KMS-11 (cell line): ENCODE measurements at regions not wholly inside any gene's neighbourhood (a gene's known extent, or its start where the extent isn't known, plus 50 kb on each side); places are given as distances from the start of the nearest gene placed in this dataset.

Experiments
- H2AFZ ChIP-seq: fragments of 200-600 bp; sonication (generic); 2 replicates; pipeline ENCODE4 v1.6.1; 2016; ENCODE audit warnings: antibody characterized with exemption, mixed run types, low read depth
- H3K27ac ChIP-seq: fragments of 200-600 bp; sonication (generic); 2 replicates; pipeline ENCODE4 v1.6.1; 2016; ENCODE audit warnings: mild to moderate bottlenecking, mixed run types
- H3K27me3 ChIP-seq: fragments of 200-600 bp; sonication (generic); 2 replicates; pipeline ENCODE4 v1.6.1; 2017; ENCODE audit warnings: mild to moderate bottlenecking, low read depth, mixed run types, moderate library complexity; ENCODE audit not compliant: insufficient read depth
- H3K36me3 ChIP-seq: fragments of 200-600 bp; sonication (generic); 2 replicates; pipeline ENCODE4 v1.6.1; 2017; ENCODE audit warnings: mild to moderate bottlenecking, mixed run types; ENCODE audit not compliant: insufficient read depth
- H3K4me1 ChIP-seq: fragments of 200-600 bp; sonication (generic); 2 replicates; pipeline ENCODE4 v1.6.1; 2016; ENCODE audit warnings: mild to moderate bottlenecking, low read depth, mixed run types; ENCODE audit not compliant: poor library complexity, severe bottlenecking
- H3K4me2 ChIP-seq: fragments of 200-600 bp; sonication (generic); 2 replicates; pipeline ENCODE4 v1.7.0; 2016; ENCODE audit warnings: mild to moderate bottlenecking, mixed run types
- H3K4me3 ChIP-seq: fragments of 200-600 bp; sonication (generic); IDR thresholded peaks from 2 replicates; pipeline ENCODE4 v1.6.1; 2017; ENCODE audit warnings: low read depth, low read length, mixed read lengths; ENCODE audit not compliant: insufficient read depth
- H3K79me2 ChIP-seq: fragments of 200-600 bp; sonication (generic); 2 replicates; pipeline ENCODE4 v1.6.1; 2016; ENCODE audit warnings: low read depth, mixed run types; ENCODE audit not compliant: insufficient read depth
- H3K9ac ChIP-seq: fragments of 200-600 bp; sonication (generic); 2 replicates; pipeline ENCODE4 v1.6.1; 2016; ENCODE audit warnings: mild to moderate bottlenecking, mixed run types
- H4K20me1 ChIP-seq: fragments of 200-600 bp; sonication (generic); 2 replicates; pipeline ENCODE4 v1.6.1; 2016; ENCODE audit warnings: mild to moderate bottlenecking, mixed run types; ENCODE audit not compliant: insufficient read depth
- TF ChIP-seq, protein P1 (sequence below): fragments of 200-600 bp; sonication (generic); conservative IDR thresholded peaks from 2 replicates; pipeline ENCODE4 v1.6.1; 2017; ENCODE audit warnings: low read depth, mild to moderate bottlenecking, antibody characterized with exemption, low read length, moderate library complexity, mixed read lengths

DNA sequence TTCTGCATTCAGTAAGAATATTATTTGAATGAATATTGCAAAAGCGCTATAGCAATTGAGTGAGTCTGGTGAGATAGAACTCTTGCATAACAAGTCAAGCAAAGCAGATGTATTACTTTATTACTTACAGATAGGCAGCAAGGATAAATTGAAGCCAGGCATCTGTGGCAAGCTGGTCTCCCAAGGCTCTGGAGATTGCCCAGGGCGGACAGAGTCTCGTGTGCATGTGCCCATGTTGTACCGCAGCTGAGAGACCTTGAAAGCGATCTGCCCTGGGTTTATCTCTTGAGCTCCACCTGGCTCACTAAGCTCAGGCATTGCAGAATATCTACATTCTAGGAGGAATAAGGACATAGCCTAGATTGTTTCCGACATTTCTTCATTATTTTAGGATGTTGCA is 591.6 kb downstream of the ISL1 start:
- Histone ChIP-seq H3K79me2 (no peaks in the 10 kb centered on the region), H3K27ac (no peak overlapping the region), H3K4me1 (no peaks in the 10 kb centered on the region), H3K36me3 (no peaks in the 10 kb centered on the region), H3K9ac (no peak overlapping the region), H3K27me3 (0 out of 2 replicates have a peak, but pooled peaks cover 2% of the 10 kb centered on the region), H2AFZ (no peak overlapping the region), H4K20me1 (no peaks in the 10 kb centered on the region), H3K4me2 (no peak overlapping the region), H3K4me3 (no peak overlapping the region)
- TF ChIP-seq, protein P1, sequence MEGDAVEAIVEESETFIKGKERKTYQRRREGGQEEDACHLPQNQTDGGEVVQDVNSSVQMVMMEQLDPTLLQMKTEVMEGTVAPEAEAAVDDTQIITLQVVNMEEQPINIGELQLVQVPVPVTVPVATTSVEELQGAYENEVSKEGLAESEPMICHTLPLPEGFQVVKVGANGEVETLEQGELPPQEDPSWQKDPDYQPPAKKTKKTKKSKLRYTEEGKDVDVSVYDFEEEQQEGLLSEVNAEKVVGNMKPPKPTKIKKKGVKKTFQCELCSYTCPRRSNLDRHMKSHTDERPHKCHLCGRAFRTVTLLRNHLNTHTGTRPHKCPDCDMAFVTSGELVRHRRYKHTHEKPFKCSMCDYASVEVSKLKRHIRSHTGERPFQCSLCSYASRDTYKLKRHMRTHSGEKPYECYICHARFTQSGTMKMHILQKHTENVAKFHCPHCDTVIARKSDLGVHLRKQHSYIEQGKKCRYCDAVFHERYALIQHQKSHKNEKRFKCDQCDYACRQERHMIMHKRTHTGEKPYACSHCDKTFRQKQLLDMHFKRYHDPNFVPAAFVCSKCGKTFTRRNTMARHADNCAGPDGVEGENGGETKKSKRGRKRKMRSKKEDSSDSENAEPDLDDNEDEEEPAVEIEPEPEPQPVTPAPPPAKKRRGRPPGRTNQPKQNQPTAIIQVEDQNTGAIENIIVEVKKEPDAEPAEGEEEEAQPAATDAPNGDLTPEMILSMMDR = no peak

DNA sequence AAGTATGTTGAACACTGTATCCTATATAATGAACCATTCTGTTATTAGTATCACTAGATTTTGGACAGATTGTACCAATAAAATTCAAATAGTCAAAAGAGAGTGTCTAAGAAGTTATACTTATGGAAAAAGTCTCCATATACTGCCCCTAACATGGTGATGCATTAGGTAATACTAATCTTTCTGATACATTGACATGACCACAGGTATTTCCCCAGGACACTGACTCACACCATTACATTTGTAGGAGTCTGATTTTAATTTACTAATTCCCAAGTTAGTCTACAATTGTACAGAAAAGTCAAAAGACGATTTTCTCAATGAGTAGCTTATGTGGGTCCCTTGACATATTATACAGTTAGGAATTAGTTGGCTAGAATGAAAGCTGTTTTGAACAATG is 593.8 kb downstream of the ISL1 start:
- Histone ChIP-seq H3K4me1 (no peaks in the 10 kb centered on the region), H3K4me3 (no peak overlapping the region), H3K9ac (no peak overlapping the region), H3K27ac (no peak overlapping the region), H3K79me2 (no peaks in the 10 kb centered on the region), H3K36me3 (no peaks in the 10 kb centered on the region), H2AFZ (no peak overlapping the region), H3K27me3 (0 out of 2 replicates have a peak, but pooled peaks cover 2% of the 10 kb centered on the region), H4K20me1 (no peaks in the 10 kb centered on the region), H3K4me2 (no peak overlapping the region)
- TF ChIP-seq, protein P1 = no peak

DNA sequence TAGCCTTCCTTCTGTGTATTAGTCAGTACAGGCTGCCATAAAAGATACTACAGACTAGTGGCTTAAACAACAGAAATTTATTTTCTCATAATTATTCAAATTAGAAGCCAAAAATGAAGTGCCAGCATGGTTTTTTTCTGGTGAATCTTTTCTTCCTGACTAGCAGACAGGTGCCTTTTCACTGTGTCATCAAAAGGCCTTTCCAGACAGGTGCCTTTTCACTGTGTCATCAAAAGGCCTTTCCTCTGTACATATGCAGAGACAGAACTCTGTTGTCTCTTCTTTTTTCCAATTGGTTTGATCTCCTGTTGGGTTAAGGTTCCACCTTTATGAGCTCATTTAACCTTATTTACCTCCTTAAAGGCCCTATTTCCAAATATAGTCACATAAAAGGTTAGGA is 599.9 kb downstream of the ISL1 start:
- H3K4me1 ChIP-seq = no peaks in the 10 kb centered on the region
- no peak overlapping the region for H3K4me2 ChIP-seq
- H3K36me3 ChIP-seq = no peaks in the 10 kb centered on the region
- 0 out of 2 replicates have a peak, but pooled peaks cover 2% of the 10 kb centered on the region for H3K27me3 ChIP-seq
- H3K4me3 ChIP-seq = no peak overlapping the region
- no peak overlapping the region for H3K27ac ChIP-seq
- H2AFZ ChIP-seq = no peak overlapping the region
- H3K79me2 ChIP-seq = no peaks in the 10 kb centered on the region
- no peak overlapping the region for H3K9ac ChIP-seq
- TF ChIP-seq, protein P1 = no peak
- no peaks in the 10 kb centered on the region for H4K20me1 ChIP-seq

DNA sequence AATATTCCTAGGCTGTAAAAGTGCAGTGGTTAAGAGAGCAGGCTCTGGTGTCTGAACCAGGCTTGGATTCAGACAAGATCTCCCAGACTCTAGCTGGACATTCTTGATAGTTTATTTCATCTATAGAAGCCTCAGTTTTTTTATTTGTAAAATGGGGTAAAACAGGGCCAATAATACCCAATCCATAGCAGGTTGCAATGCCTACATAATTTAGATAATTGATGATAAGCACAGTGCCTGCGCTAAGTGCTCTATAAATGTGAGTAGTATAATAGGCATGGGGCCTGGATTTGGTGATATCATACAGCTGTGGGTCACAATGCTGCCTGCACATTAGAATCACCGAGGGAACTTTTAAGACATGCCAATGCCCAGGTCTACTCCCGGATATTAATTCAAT is 603.5 kb downstream of the ISL1 start:
- H3K4me2 ChIP-seq = no peak overlapping the region

More for the DNA sequence above, 603.5 kb downstream of the ISL1 start:
- no peak overlapping the region for H3K27ac ChIP-seq
- no peak overlapping the region for H3K9ac ChIP-seq
- H3K79me2 ChIP-seq = no peaks in the 10 kb centered on the region
- no peak overlapping the region for H3K4me3 ChIP-seq
- H3K36me3 ChIP-seq = no peaks in the 10 kb centered on the region
- no peaks in the 10 kb centered on the region for H4K20me1 ChIP-seq
- no peaks in the 10 kb centered on the region for H3K4me1 ChIP-seq
- TF ChIP-seq, protein P1 = no peak
- no peak overlapping the region for H2AFZ ChIP-seq
- H3K27me3 ChIP-seq = no peaks in the 10 kb centered on the region
